Transverse colon (tissue), 4 donors: ENCODE measurements at regions not wholly inside any gene's neighbourhood (a gene's known extent, or its start where the extent isn't known, plus 50 kb on each side); places are given as distances from the start of the nearest gene placed in this dataset.

ENCODE experiments used
- DNase-seq: peaks from one replicate; pipeline ENCODE4 v3.0.0-alpha.2; 2019
- H3K27ac ChIP-seq, 4 donors: fragments of 200-600 bp; sonication (generic); 2 replicates each; pipeline ENCODE4 v1.5.1; 2016 to 2018; ENCODE audit warnings: inconsistent platforms in 4 of 4
- H3K27me3 ChIP-seq: fragments of 200-600 bp; sonication (generic); 2 replicates; pipeline ENCODE4 v1.5.1; 2017; ENCODE audit warnings: inconsistent platforms
- H3K36me3 ChIP-seq, 4 donors: fragments of 200-600 bp; sonication (generic); 2 replicates each; pipeline ENCODE4 v1.5.1; 2017 to 2019; ENCODE audit warnings: inconsistent platforms in 4 of 4
- H3K4me1 ChIP-seq, 4 donors: fragments of 200-600 bp; sonication (generic); 2 replicates each; pipeline ENCODE4 v1.5.1; 2017 to 2020; ENCODE audit warnings: inconsistent platforms in 4 of 4
- H3K4me3 ChIP-seq, 4 donors: fragments of 200-600 bp; sonication (generic); 1 replicate in 1 of 4; 2 replicates in 3 of 4; pipeline versions ENCODE4 v1.5.1 to v1.6.1; 2017 to 2019; ENCODE audit warnings: inconsistent platforms in 4 of 4
- H3K9me3 ChIP-seq, 2 donors: fragments of 200-600 bp; sonication (generic); 2 replicates each; pipeline ENCODE4 v1.5.1; 2017 to 2019; ENCODE audit warnings: inconsistent platforms in 2 of 2
- CTCF ChIP-seq, 5 experiments: fragments of 200-600 bp in 3 of 5; fragments of 450-650 bp in 2 of 5; sonication (generic) in 3 of 5; IDR thresholded peaks; 1 replicate in 2 of 5; 2 replicates in 3 of 5; pipeline ENCODE4 v1.5.1; 2016 to 2017; ENCODE audit warnings: antibody characterized with exemption in 5 of 5, inconsistent platforms in 3 of 5, mild to moderate bottlenecking in 2 of 5, moderate library complexity in 1 of 5
- EP300 ChIP-seq: sonication (generic); formaldehyde crosslinking; IDR thresholded peaks from one replicate; pipeline ENCODE4 v1.6.1; 2017; ENCODE audit warnings: antibody characterized with exemption, low read depth
- POLR2A ChIP-seq: fragments of 450-650 bp; IDR thresholded peaks from one replicate; pipeline ENCODE4 v1.6.1; 2016; ENCODE audit warnings: antibody characterized with exemption, mild to moderate bottlenecking, moderate library complexity
- POLR2AphosphoS5 ChIP-seq, 3 donors: sonication (generic); formaldehyde crosslinking; IDR thresholded peaks; one replicate each; pipeline ENCODE4 v1.6.1; 2016; ENCODE audit warnings: antibody characterized with exemption in 3 of 3
- WGBS, 2 donors: methylation state at CpG; one replicate each; pipeline ENCODE4 v1.1.5; 2018; ENCODE audit warnings: low coverage in 1 of 2; 5-methylcytosine and 5-hydroxymethylcytosine counted together
- in situ Hi-C, 4 donors: fragments of 200-750 bp; cut with MboI; loops; one replicate each; pipeline versions ENCODE4 v1.15.0 to v1.15.1; 2017; ENCODE audit warnings: low sequenced_read_pairs in 3 of 4, low pct_ligation_motif_present in 1 of 4, low pct_unique_long_range_greater_than_20kb in 1 of 4
- intact Hi-C: fragments of 100-400 bp; cut with DNase I; formaldehyde crosslinking; loops from one replicate; pipeline ENCODE4 v1.15.1; 2023; ENCODE audit warnings: low total_unique reads

DNA sequence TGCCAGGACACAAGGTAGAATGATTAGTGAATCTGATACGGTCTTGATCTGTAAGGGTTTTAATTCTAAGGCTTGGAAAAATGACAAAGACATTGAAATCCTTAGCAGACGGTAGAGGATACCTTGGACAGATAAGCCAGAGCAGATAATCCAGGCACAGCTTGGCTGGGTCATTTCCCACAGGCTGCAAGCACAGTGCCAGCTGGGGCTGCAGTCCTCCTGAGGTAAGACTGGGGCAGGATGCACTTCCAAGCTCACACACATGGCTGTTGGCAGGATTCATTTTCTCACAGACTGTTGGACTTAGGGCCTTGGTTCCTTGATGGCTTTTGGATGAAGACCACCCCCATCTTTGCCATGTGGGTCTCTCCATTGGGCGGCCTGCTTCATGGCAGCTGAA lies 63.2 kb upstream of the BMPER start:
- intact Hi-C loops (no loop called here), in situ Hi-C loops (no loop called here)
- 89 to 100% methylated on average over 1 to 3 of the region's 3 CpGs for WGBS, 2 donors

GRCh38 chr7:33845991-33846509 lies 59.3 kb upstream of the BMPER start:
- H3K4me3 ChIP-seq = no peak overlapping the region
- no peak for DNase-seq
- H3K9me3 ChIP-seq = no peaks in the 10 kb centered on the region
- TF ChIP-seq EP300 = no peak
- no peak for TF ChIP-seq CTCF (IDR thresholded peaks at IDR 0.05)
- TF ChIP-seq POLR2A = no peak
- TF ChIP-seq POLR2AphosphoS5 (IDR thresholded peaks at IDR 0.05) = no peak
- H3K4me1 ChIP-seq = no peaks in the 10 kb centered on the region
- intact Hi-C loops (no loop called here), in situ Hi-C loops (no loop called here)
- no peak overlapping the region for H3K27ac ChIP-seq
- H3K27me3 ChIP-seq = no peaks in the 10 kb centered on the region
- WGBS, 2 donors = 64 to 76% methylated on average over 3 to 11 of the region's 11 CpGs
- H3K36me3 ChIP-seq = no peaks in the 10 kb centered on the region

More for the DNA sequence above, 63.2 kb upstream of the BMPER start:
- no peak overlapping the region for H3K27ac ChIP-seq
- no peak for DNase-seq
- H3K9me3 ChIP-seq = no peaks in the 10 kb centered on the region
- no peak for TF ChIP-seq POLR2AphosphoS5 (IDR thresholded peaks at IDR 0.05)
- no peak overlapping the region for H3K4me3 ChIP-seq
- H3K36me3 ChIP-seq = no peaks in the 10 kb centered on the region
- no peaks in the 10 kb centered on the region for H3K27me3 ChIP-seq
- H3K4me1 ChIP-seq = no peaks in the 10 kb centered on the region

DNA sequence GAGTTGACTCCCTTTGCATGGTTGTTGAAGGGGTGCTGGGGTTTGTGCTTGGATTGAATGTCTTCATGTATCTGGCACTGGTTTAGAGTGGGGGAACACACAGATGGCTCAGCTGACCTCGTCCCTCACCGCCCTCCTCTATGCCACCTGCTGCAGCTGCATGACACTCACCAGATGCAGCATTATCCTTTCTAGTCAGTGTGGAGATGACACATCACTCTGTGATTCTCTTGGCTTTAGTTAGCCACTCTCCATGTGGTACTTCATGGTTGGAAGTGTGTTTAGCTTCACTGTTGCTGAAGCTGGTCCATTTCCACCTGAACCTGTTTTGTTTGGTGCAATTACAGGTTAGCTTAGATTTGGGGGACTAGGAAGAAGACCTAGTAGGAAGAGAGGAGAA lies 56.3 kb upstream of the BMPER start:
- WGBS, 2 donors = 80 to 85% methylated on average over 1 to 2 of the region's 2 CpGs
- TF ChIP-seq CTCF (IDR thresholded peaks at IDR 0.05) (no peak), EP300 (no peak), POLR2AphosphoS5 (IDR thresholded peaks at IDR 0.05) (no peak), POLR2A (no peak)

DNA sequence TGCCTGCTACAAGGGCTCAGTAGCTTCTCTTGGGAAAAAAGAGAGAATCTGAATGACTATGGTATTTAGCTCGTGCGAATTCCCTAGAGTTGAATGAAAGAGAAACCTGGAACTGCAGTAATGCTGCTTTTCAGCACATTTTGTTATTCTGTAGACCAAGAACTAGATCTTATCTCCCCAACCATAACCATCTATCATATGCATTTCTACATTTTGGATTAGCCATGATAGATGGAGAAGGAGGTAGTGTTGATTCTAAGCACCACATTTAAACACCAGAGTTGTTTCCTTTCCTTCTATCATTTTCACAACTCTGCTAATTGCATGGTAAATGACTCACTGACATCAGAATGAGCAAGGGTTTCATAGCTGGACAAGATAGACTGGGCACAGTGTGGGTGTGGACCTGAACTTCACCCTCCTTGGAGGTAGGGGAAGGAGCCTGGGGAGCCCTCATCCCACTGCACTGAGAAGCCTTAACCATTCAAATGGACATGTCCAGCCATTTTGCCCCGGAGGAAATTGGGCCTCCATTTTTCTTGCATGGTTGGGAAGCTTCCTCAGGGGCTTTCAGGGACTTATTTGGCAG lies 55.3 kb upstream of the BMPER start:
- intact Hi-C loops = no loop called here
- TF ChIP-seq POLR2A = no peak
- TF ChIP-seq POLR2AphosphoS5 (IDR thresholded peaks at IDR 0.05) = no peak
- TF ChIP-seq CTCF (IDR thresholded peaks at IDR 0.05) = no peak
- no peak for TF ChIP-seq EP300
- H3K36me3 ChIP-seq = no peaks in the 10 kb centered on the region
- H3K4me1 ChIP-seq = no peaks in the 10 kb centered on the region
- no peak overlapping the region for H3K27ac ChIP-seq
- 50 to 87% methylated on average over 2 to 3 of the region's 3 CpGs for WGBS, 2 donors
- peak; percentile 25 for DNase-seq
- in situ Hi-C loops = no loop called here
- H3K4me3 ChIP-seq = no peak overlapping the region
- no peaks in the 10 kb centered on the region for H3K27me3 ChIP-seq
- H3K9me3 ChIP-seq = no peaks in the 10 kb centered on the region

More for the DNA sequence above, 56.3 kb upstream of the BMPER start:
- no peaks in the 10 kb centered on the region for H3K9me3 ChIP-seq
- intact Hi-C loops (no loop called here), in situ Hi-C loops (no loop called here)
- H3K4me3 ChIP-seq = no peak overlapping the region
- DNase-seq = no peak
- no peaks in the 10 kb centered on the region for H3K36me3 ChIP-seq
- no peak overlapping the region for H3K27ac ChIP-seq
- no peaks in the 10 kb centered on the region for H3K4me1 ChIP-seq
- no peaks in the 10 kb centered on the region for H3K27me3 ChIP-seq

GRCh38 chr7:33850768-33851167 lies 54.6 kb upstream of the BMPER start:
- no peak for TF ChIP-seq EP300
- TF ChIP-seq POLR2AphosphoS5 (IDR thresholded peaks at IDR 0.05) = no peak
- TF ChIP-seq POLR2A = no peak
- TF ChIP-seq CTCF (IDR thresholded peaks at IDR 0.05) = no peak
- H3K27me3 ChIP-seq = no peaks in the 10 kb centered on the region
- DNase-seq = no peak
- intact Hi-C loops (no loop called here), in situ Hi-C loops (no loop called here)
- H3K36me3 ChIP-seq = no peaks in the 10 kb centered on the region
- H3K27ac ChIP-seq = no peak overlapping the region
- H3K4me3 ChIP-seq = no peak overlapping the region
- WGBS, 2 donors = 45 to 54% methylated on average over 1 of the region's 1 CpG
- no peaks in the 10 kb centered on the region for H3K9me3 ChIP-seq
- no peaks in the 10 kb centered on the region for H3K4me1 ChIP-seq
